ENCODE measurements at regions not wholly inside any gene's neighbourhood (a gene's known extent, or its start where the extent isn't known, plus 50 kb on each side); places are given as distances from the start of the nearest gene placed in this dataset.
"Not testable (repeated sequence)": the region's sequence is repeated elsewhere in the genome, so short reads cannot be mapped to it uniquely, and the experiment has no call there.

- no peak overlapping the region for H3K4me3 Mint-ChIP-seq
- peaks cover 3% of the 10 kb centered on the region for H3K9me3 Mint-ChIP-seq
- no peaks in the 10 kb centered on the region for H3K27me3 Mint-ChIP-seq (ENCODE audit: low read depth)
- H3K27ac Mint-ChIP-seq = no peak overlapping the region
- H3K4me1 Mint-ChIP-seq = no peaks in the 10 kb centered on the region
- H3K36me3 Mint-ChIP-seq (ENCODE audit: low read depth) = no peaks in the 10 kb centered on the region
- TF ChIP-seq CTCF (IDR thresholded peaks at IDR 0.05; ENCODE audit: unreplicated experiment in 3 of 3) = no peak
These were observed 1027.7 kb upstream of the TMEFF2 start for GRCh38 chr2:193222454-193222853.

GRCh38 chr2:193219413-193219812, 1024.7 kb upstream of the TMEFF2 start:
- H3K4me3 Mint-ChIP-seq = no peak overlapping the region
- H3K4me1 Mint-ChIP-seq = no peaks in the 10 kb centered on the region
- TF ChIP-seq CTCF (IDR thresholded peaks at IDR 0.05; ENCODE audit: unreplicated experiment in 3 of 3) = no peak
- H3K9me3 Mint-ChIP-seq = no peaks in the 10 kb centered on the region
- H3K27me3 Mint-ChIP-seq (ENCODE audit: low read depth) = no peaks in the 10 kb centered on the region
- no peaks in the 10 kb centered on the region for H3K36me3 Mint-ChIP-seq (ENCODE audit: low read depth)
- H3K27ac Mint-ChIP-seq = no peak overlapping the region

GRCh38 chr2:193201583-193201982, 1006.9 kb upstream of the TMEFF2 start:
- Mint-ChIP-seq H3K36me3 (ENCODE audit: low read depth) (no peaks in the 10 kb centered on the region), H3K9me3 (peaks cover 16% of the 10 kb centered on the region), H3K4me1 (no peaks in the 10 kb centered on the region), H3K4me3 (no peak overlapping the region), H3K27ac (no peak overlapping the region), H3K27me3 (ENCODE audit: low read depth) (no peaks in the 10 kb centered on the region)
- TF ChIP-seq CTCF (IDR thresholded peaks at IDR 0.05; ENCODE audit: unreplicated experiment in 3 of 3) = no peak

GRCh38 chr2:193199322-193199721, 1004.6 kb upstream of the TMEFF2 start:
- no peak for TF ChIP-seq CTCF (IDR thresholded peaks at IDR 0.05; ENCODE audit: unreplicated experiment in 3 of 3)
- no peak overlapping the region for H3K27ac Mint-ChIP-seq
- H3K4me1 Mint-ChIP-seq = no peaks in the 10 kb centered on the region
- H3K27me3 Mint-ChIP-seq (ENCODE audit: low read depth) = no peaks in the 10 kb centered on the region
- peaks cover 13% of the 10 kb centered on the region for H3K9me3 Mint-ChIP-seq
- no peak overlapping the region for H3K4me3 Mint-ChIP-seq
- H3K36me3 Mint-ChIP-seq (ENCODE audit: low read depth) = no peaks in the 10 kb centered on the region

GRCh38 chr2:193187816-193188215, 993.1 kb upstream of the TMEFF2 start:
- no peaks in the 10 kb centered on the region for H3K9me3 Mint-ChIP-seq
- H3K4me1 Mint-ChIP-seq = peaks cover 4% of the 10 kb centered on the region
- no peaks in the 10 kb centered on the region for H3K36me3 Mint-ChIP-seq (ENCODE audit: low read depth)
- H3K27ac Mint-ChIP-seq = no peak overlapping the region
- TF ChIP-seq CTCF (IDR thresholded peaks at IDR 0.05; ENCODE audit: unreplicated experiment in 3 of 3) = no peak
- no peak overlapping the region for H3K4me3 Mint-ChIP-seq
- no peaks in the 10 kb centered on the region for H3K27me3 Mint-ChIP-seq (ENCODE audit: low read depth)

GRCh38 chr2:193170981-193171380, 976.2 kb upstream of the TMEFF2 start:
- H3K9me3 Mint-ChIP-seq; H3K4me1 Mint-ChIP-seq; H3K36me3 Mint-ChIP-seq (ENCODE audit: low read depth); H3K27me3 Mint-ChIP-seq (ENCODE audit: low read depth): not testable (repeated sequence)
- peak overlapping the region; percentile 91 to 97 (median 95) for H3K27ac Mint-ChIP-seq
- peak overlapping the region; percentile 87 to 92 (median 91) for H3K4me3 Mint-ChIP-seq
